ENCODE measurements at regions not wholly inside any gene's neighbourhood (a gene's known extent, or its start where the extent isn't known, plus 50 kb on each side); places are given as distances from the start of the nearest gene placed in this dataset.

DNA sequence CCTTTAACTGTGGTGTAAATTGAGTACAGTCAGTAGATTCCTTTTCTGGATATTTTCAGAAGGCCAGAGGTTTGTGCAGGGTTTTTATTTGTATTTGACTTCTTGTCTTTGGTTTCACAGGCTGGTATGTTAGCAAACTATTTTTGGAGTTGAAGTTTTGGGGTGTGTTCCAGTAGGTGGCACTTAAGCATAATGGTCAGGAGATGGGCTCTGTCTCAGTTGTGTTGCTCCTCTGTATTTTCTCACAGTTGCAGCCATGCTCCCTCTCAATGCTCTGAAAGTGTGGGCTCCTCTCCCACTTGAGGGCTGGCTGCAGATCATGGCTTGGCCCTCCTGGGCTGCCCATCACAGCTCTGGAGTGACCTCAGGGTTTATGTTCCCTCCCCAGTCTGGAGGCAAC lies 267.0 kb upstream of the PCSK5 start:
- no peak for TF ChIP-seq FOSL2 (IDR thresholded peaks at IDR 0.05)
- TF ChIP-seq FOSL2 (CRISPR knock-in tag; IDR thresholded peaks at IDR 0.05) = no peak
- TF ChIP-seq, protein P1, sequence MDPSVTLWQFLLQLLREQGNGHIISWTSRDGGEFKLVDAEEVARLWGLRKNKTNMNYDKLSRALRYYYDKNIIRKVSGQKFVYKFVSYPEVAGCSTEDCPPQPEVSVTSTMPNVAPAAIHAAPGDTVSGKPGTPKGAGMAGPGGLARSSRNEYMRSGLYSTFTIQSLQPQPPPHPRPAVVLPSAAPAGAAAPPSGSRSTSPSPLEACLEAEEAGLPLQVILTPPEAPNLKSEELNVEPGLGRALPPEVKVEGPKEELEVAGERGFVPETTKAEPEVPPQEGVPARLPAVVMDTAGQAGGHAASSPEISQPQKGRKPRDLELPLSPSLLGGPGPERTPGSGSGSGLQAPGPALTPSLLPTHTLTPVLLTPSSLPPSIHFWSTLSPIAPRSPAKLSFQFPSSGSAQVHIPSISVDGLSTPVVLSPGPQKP (IDR thresholded peaks at IDR 0.05; ENCODE audit: low read depth, low read length) = no peak
- TF ChIP-seq, protein P2, sequence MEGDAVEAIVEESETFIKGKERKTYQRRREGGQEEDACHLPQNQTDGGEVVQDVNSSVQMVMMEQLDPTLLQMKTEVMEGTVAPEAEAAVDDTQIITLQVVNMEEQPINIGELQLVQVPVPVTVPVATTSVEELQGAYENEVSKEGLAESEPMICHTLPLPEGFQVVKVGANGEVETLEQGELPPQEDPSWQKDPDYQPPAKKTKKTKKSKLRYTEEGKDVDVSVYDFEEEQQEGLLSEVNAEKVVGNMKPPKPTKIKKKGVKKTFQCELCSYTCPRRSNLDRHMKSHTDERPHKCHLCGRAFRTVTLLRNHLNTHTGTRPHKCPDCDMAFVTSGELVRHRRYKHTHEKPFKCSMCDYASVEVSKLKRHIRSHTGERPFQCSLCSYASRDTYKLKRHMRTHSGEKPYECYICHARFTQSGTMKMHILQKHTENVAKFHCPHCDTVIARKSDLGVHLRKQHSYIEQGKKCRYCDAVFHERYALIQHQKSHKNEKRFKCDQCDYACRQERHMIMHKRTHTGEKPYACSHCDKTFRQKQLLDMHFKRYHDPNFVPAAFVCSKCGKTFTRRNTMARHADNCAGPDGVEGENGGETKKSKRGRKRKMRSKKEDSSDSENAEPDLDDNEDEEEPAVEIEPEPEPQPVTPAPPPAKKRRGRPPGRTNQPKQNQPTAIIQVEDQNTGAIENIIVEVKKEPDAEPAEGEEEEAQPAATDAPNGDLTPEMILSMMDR (IDR thresholded peaks at IDR 0.05) = no peak
- TF ChIP-seq EP300 (IDR thresholded peaks at IDR 0.05) = no peak
- TF ChIP-seq POLR2A (IDR thresholded peaks at IDR 0.05; ENCODE audit: low read length) = no peak
- no peak for TF ChIP-seq RAD21 (conservative IDR thresholded peaks at IDR 0.05 in 1 of 2, IDR thresholded peaks at IDR 0.05 in 1 of 2)
- no peak for TF ChIP-seq JUN (IDR thresholded peaks at IDR 0.05)
- no peak for TF ChIP-seq MAFK (IDR thresholded peaks at IDR 0.05; ENCODE audit: partially characterized antibody)
- TF ChIP-seq CHD4 (IDR thresholded peaks at IDR 0.05; ENCODE audit: borderline replicate concordance) = no peak
- no peak for TF ChIP-seq CEBPB (IDR thresholded peaks at IDR 0.05)
- no peak for TF ChIP-seq KDM5A (IDR thresholded peaks at IDR 0.05)
- TF ChIP-seq, protein P3, sequence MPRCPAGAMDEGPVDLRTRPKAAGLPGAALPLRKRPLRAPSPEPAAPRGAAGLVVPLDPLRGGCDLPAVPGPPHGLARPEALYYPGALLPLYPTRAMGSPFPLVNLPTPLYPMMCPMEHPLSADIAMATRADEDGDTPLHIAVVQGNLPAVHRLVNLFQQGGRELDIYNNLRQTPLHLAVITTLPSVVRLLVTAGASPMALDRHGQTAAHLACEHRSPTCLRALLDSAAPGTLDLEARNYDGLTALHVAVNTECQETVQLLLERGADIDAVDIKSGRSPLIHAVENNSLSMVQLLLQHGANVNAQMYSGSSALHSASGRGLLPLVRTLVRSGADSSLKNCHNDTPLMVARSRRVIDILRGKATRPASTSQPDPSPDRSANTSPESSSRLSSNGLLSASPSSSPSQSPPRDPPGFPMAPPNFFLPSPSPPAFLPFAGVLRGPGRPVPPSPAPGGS (IDR thresholded peaks at IDR 0.05) = no peak
- TF ChIP-seq, protein P4, sequence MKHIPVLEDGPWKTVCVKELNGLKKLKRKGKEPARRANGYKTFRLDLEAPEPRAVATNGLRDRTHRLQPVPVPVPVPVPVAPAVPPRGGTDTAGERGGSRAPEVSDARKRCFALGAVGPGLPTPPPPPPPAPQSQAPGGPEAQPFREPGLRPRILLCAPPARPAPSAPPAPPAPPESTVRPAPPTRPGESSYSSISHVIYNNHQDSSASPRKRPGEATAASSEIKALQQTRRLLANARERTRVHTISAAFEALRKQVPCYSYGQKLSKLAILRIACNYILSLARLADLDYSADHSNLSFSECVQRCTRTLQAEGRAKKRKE (CRISPR knock-in tag; IDR thresholded peaks at IDR 0.05; ENCODE audit: low read depth) = no peak
- no peak for TF ChIP-seq JUNB (IDR thresholded peaks at IDR 0.05)
